HCT116 (cell line): ENCODE measurements at regions not wholly inside any gene's neighbourhood (a gene's known extent, or its start where the extent isn't known, plus 50 kb on each side); places are given as distances from the start of the nearest gene placed in this dataset.

Source experiments
- ATAC-seq: fragments of 200-7000 bp; cut with Tn5 transposase; 2 replicates; pipeline ENCODE4 v1.9.1; 2020; ENCODE audit warnings: mild to moderate bottlenecking, moderate library complexity
- BruUV-seq: library from RNA; stranded (reverse); fragments of 400-500 nt; replicated peaks from 2 replicates; lab custom pipeline; 2021; lab: Mats Ljungman, UMichigan
- CTCF ChIA-PET: fragments of 300-600 bp; sonication (Branson Sonifier 250); formaldehyde crosslinking; loops from one replicate; lab custom pipeline; 2021; ENCODE audit warnings: antibody characterized with exemption; lab: Charles Lee
- POLR2A ChIA-PET: fragments of 300-600, 350-600 bp; sonication (Branson Sonifier 250); formaldehyde crosslinking; loops from one replicate; lab custom pipeline; 2021; ENCODE audit warnings: antibody characterized with exemption; lab: Charles Lee
- RAD21 ChIA-PET, 2 experiments: fragments of 300-600 bp; sonication (Branson Sonifier 250); formaldehyde crosslinking; loops; one replicate each; lab custom pipeline; 2023; ENCODE audit warnings: low total read pairs in 2 of 2; ENCODE audit not compliant: uncharacterized antibody in 2 of 2, unreplicated experiment in 2 of 2, low non-redundant PET in 1 of 2; lab: Charles Lee
- DNase-seq: peaks from one replicate; pipeline ENCODE4 v3.0.0-alpha.2; 2010; ENCODE audit warnings: low read depth, low spot score
- H2AFZ ChIP-seq: fragments of 200-600 bp; shearing (Covaris generic), sonication (generic); 2 replicates; pipeline ENCODE4 v1.6.1; 2017; ENCODE audit warnings: low read depth, mixed run types, mixed read lengths, antibody characterized with exemption, low read length; ENCODE audit not compliant: poor library complexity, severe bottlenecking
- H3K27ac ChIP-seq: 2 replicates; pipeline ENCODE4 v1.5.1; 2012; ENCODE audit warnings: low read depth, low read length
- H3K27me3 ChIP-seq: fragments of 200-600 bp; sonication (generic); 2 replicates; pipeline ENCODE4 v1.6.1; 2016; ENCODE audit warnings: mixed run types, low read length, mixed read lengths; ENCODE audit not compliant: insufficient read depth
- H3K36me3 ChIP-seq, 2 experiments: fragments of 200-500 bp in 1 of 2; fragments of 200-600 bp in 1 of 2; sonication (Bioruptor generic) in 1 of 2; sonication (generic) in 1 of 2; 2 replicates each; pipeline versions ENCODE4 v1.5.1 to v1.6.1; 2014 to 2016; ENCODE audit warnings: low read length in 2 of 2, inconsistent platforms in 1 of 2, mixed read lengths in 1 of 2, mixed run types in 1 of 2; ENCODE audit not compliant: insufficient read depth in 2 of 2, control insufficient read depth in 1 of 2
- H3K4me1 ChIP-seq, 2 experiments: fragments of 200-600 bp in 1 of 2; sonication (generic) in 1 of 2; 2 replicates each; pipeline versions ENCODE4 v1.5.1 to v1.6.1; 2012 to 2017; ENCODE audit warnings: low read length in 2 of 2, inconsistent platforms in 1 of 2, mild to moderate bottlenecking in 1 of 2, mixed read lengths in 1 of 2, mixed run types in 1 of 2, moderate library complexity in 1 of 2; ENCODE audit not compliant: insufficient read depth in 2 of 2, control insufficient read depth in 1 of 2
- H3K4me2 ChIP-seq: fragments of 200-600 bp; sonication (generic); 2 replicates; pipeline ENCODE4 v1.6.1; 2017; ENCODE audit warnings: mixed run types, low read length, mixed read lengths
- H3K4me3 ChIP-seq, 2 experiments: fragments of 200-600 bp in 1 of 2; sonication (generic) in 1 of 2; replicated peaks in 1 of 2; 2 replicates each; pipeline ENCODE4 v1.5.1; 2011 to 2016; ENCODE audit warnings: low read length in 2 of 2, control low read depth in 1 of 2, low read depth in 1 of 2, mild to moderate bottlenecking in 1 of 2, mixed read lengths in 1 of 2, mixed run types in 1 of 2
- H3K79me2 ChIP-seq: fragments of 200-600 bp; sonication (generic); 2 replicates; pipeline ENCODE4 v1.6.1; 2017; ENCODE audit warnings: mild to moderate bottlenecking, mixed run types, low read length, moderate library complexity, mixed read lengths; ENCODE audit not compliant: insufficient read depth
- H3K9ac ChIP-seq: fragments of 200-600 bp; sonication (generic); 2 replicates; pipeline ENCODE4 v1.6.1; 2016; ENCODE audit warnings: low read length, mixed read lengths
- H3K9me2 ChIP-seq: fragments of 200-600 bp; sonication (generic), shearing (Covaris generic); 2 replicates; pipeline ENCODE4 v1.6.1; 2017; ENCODE audit warnings: mixed run types, mild to moderate bottlenecking, moderate library complexity; ENCODE audit not compliant: insufficient read depth
- H3K9me3 ChIP-seq, 2 experiments: fragments of 200-500 bp in 1 of 2; fragments of 200-600 bp in 1 of 2; sonication (Bioruptor generic) in 1 of 2; sonication (generic) in 1 of 2; 2 replicates each; pipeline ENCODE4 v1.6.1; 2014 to 2017; ENCODE audit warnings: low read length in 2 of 2, mixed read lengths in 2 of 2, inconsistent platforms in 1 of 2, low read depth in 1 of 2, mild to moderate bottlenecking in 1 of 2, mixed run types in 1 of 2, moderate library complexity in 1 of 2; ENCODE audit not compliant: control insufficient read depth in 1 of 2, insufficient read depth in 1 of 2
- H4K20me1 ChIP-seq: fragments of 200-600 bp; sonication (generic), shearing (Covaris generic); 2 replicates; pipeline ENCODE4 v1.6.1; 2017; ENCODE audit warnings: mixed run types, mild to moderate bottlenecking, moderate library complexity; ENCODE audit not compliant: insufficient read depth
- EGR1 ChIP-seq: IDR thresholded peaks from 2 replicates; pipeline ENCODE4 v1.6.1; 2012; ENCODE audit warnings: low read depth
- ELF1 ChIP-seq: IDR thresholded peaks from 2 replicates; pipeline ENCODE4 v1.6.1; 2012; ENCODE audit warnings: low read depth, borderline replicate concordance
- SRF ChIP-seq: IDR thresholded peaks from 2 replicates; pipeline ENCODE4 v1.6.1; 2012; ENCODE audit warnings: low read depth
- ZFX ChIP-seq: fragments of 450-650 bp; IDR thresholded peaks from 2 replicates; pipeline ENCODE4 v1.6.1; 2017
- intact Hi-C: fragments of 100-400 bp; cut with micrococcal nuclease; formaldehyde crosslinking; loops from 2 replicates; pipeline ENCODE4 v1.10.0; 2022

DNA sequence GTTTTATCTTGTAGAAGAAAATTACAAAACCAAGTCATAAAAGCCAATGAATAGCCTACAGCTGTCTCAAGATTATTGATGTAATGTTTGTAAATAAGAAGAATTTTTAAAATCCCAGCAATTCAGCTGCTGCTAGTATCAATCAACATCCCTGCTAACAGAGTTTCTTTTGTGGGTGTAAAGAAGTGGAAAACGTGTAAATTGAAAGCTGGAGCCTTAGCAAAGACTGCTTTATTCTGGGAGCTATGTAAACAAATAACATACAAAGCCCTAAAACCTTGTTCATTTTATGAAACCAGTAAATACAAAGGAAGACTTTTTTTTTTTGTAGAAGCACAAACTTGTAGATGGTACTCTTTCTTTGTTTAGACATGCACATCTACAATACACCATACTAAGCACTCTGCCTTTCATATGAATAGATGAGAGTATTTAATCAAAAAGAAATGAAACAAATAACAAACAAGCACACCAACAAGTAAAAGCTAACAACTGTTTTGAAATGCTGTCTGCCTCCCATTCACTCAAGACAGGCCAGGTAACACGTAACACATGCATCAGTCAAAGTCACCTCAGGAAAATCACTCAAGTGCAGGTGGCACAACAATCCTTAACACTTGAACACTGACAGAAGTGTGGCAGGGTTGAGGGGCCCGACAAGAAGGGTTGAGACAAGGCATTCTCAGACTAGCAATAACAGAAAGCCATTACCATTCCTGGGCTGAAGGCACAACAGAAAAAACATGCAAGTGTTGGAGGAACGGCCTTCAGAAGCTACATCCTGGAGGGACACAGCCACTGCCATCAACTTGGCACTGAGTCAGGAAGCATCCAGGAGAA is 1364.0 kb upstream of the SEL1L start:
- no peaks in the 10 kb centered on the region for H3K79me2 ChIP-seq
- no peaks in the 10 kb centered on the region for H4K20me1 ChIP-seq
- no peak overlapping the region for H3K4me2 ChIP-seq
- no peak for ATAC-seq
- no peaks in the 10 kb centered on the region for H3K36me3 ChIP-seq
- peaks cover 0 to 9% of the 10 kb centered on the region in 2 experiments; a peak in 2 of 4 replicates for H3K9me3 ChIP-seq
- H3K9me2 ChIP-seq: no peaks in the 10 kb centered on the region
- H3K4me3 ChIP-seq: no peak overlapping the region
- no peaks in the 10 kb centered on the region for H3K4me1 ChIP-seq
- H2AFZ ChIP-seq: no peak overlapping the region
- intact Hi-C loops: no loop called here
- ChIA-PET RAD21 (no interaction called here), CTCF (no interaction called here), POLR2A (no interaction called here)
- no peak for DNase-seq
- BruUV-seq: no TSS peak
- H3K27me3 ChIP-seq: no peaks in the 10 kb centered on the region
- no peak overlapping the region for H3K9ac ChIP-seq
- TF ChIP-seq ZFX (0 out of 2 replicates have a peak, but pooled peaks have one; percentile 7), SRF (no peak)
- no peak overlapping the region for H3K27ac ChIP-seq

DNA sequence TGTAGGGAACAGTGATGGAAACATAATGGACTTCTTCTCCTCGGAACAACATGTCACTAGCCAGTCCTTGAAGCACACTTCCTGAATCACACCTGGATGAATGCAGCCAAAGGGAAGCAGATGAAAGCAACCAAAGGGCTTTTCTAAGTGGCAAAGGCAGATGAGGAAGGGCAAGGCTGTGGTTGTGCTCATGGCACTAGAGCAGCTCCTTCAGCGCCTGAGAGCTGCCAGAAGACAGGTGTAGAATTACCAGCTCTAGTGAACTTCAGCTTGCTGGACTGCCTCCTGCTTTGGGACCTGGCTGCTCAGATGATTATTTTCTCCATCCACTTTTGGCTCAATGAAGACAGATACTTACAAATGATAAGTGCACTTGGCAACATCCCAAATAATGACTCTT is 1372.1 kb upstream of the SEL1L start:
- ATAC-seq: no peak
- no peak overlapping the region for H3K4me3 ChIP-seq
- intact Hi-C loops: no loop called here
- H3K79me2 ChIP-seq: no peaks in the 10 kb centered on the region
- no peak for DNase-seq
- BruUV-seq: no TSS peak
- POLR2A ChIA-PET: no interaction called here
- CTCF ChIA-PET: no interaction called here
- H3K27me3 ChIP-seq: no peaks in the 10 kb centered on the region
- RAD21 ChIA-PET: no interaction called here
- TF ChIP-seq ELF1 (no peak), EGR1 (no peak), SRF (no peak), ZFX (no peak)
- TF ChIP-seq, all 23 proteins: peak for 0
- Histone ChIP-seq H3K36me3 (no peaks in the 10 kb centered on the region), H2AFZ (no peak overlapping the region), H4K20me1 (no peaks in the 10 kb centered on the region), H3K4me1 (no peaks in the 10 kb centered on the region), H3K9ac (no peak overlapping the region), H3K9me3 (peaks cover 6 to 21% of the 10 kb centered on the region in 2 experiments; a peak in 2 of 4 replicates), H3K4me2 (no peak overlapping the region), H3K27ac (no peak overlapping the region), H3K9me2 (no peaks in the 10 kb centered on the region)
